ENCODE measurements at regions not wholly inside any gene's neighbourhood (a gene's known extent, or its start where the extent isn't known, plus 50 kb on each side); places are given as distances from the start of the nearest gene placed in this dataset.

DNA sequence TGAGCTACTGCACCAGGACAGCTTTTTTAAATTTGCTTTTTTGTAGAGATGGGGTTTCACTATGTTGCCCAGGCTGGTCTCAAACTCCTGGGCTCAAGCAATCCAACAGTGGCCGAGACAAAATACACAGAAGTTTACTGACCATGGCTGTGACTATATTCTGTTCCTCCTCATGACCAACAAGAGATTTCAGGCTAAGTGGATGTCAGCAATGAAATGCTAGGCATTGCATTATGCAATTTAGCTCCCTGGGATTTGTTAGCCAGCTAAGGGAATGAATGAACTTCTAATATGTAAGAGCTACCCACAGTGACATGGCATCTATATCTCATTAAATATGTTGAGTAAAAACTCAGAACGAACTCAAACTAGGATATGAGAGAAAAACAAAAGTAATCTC is 81.9 kb upstream of the MBOAT2 start:
- H4K20me1 ChIP-seq (ENCODE audit: control insufficient read depth, extremely low read depth, insufficient read depth, low read length) = no peaks in the 10 kb centered on the region
- H3K79me2 ChIP-seq (ENCODE audit: control insufficient read depth, insufficient read depth, low read length) = no peaks in the 10 kb centered on the region
- H3K9me1 ChIP-seq (ENCODE audit: control insufficient read depth, extremely low read depth, insufficient read depth, low read length) = no peaks in the 10 kb centered on the region
- no peak overlapping the region for H3K9ac ChIP-seq (ENCODE audit: control insufficient read depth, extremely low read depth, insufficient read depth, low read length)
- dilution Hi-C loops (cut with MboI; ENCODE audit: extremely low pct_ligation_motif_present, low sequenced_read_pairs) = no loop called here
- no peak overlapping the region for H3K4me2 ChIP-seq (ENCODE audit: control insufficient read depth, extremely low read depth, insufficient read depth, low read depth, low read length)
- no peaks in the 10 kb centered on the region for H3K36me3 ChIP-seq (ENCODE audit: control insufficient read depth in 2 of 2, extremely low read depth in 1 of 2, insufficient read depth in 2 of 2, low read length in 2 of 2)
- H3K4me3 ChIP-seq (ENCODE audit: control insufficient read depth in 2 of 3, extremely low read depth in 1 of 3, insufficient read depth in 2 of 3, low read depth in 1 of 3, low read length in 3 of 3) = no peak overlapping the region
- no peak for FAIRE-seq
- no peak for TF ChIP-seq EZH2 (IDR thresholded peaks at IDR 0.05; ENCODE audit: low read length)
- TF ChIP-seq, protein P1, sequence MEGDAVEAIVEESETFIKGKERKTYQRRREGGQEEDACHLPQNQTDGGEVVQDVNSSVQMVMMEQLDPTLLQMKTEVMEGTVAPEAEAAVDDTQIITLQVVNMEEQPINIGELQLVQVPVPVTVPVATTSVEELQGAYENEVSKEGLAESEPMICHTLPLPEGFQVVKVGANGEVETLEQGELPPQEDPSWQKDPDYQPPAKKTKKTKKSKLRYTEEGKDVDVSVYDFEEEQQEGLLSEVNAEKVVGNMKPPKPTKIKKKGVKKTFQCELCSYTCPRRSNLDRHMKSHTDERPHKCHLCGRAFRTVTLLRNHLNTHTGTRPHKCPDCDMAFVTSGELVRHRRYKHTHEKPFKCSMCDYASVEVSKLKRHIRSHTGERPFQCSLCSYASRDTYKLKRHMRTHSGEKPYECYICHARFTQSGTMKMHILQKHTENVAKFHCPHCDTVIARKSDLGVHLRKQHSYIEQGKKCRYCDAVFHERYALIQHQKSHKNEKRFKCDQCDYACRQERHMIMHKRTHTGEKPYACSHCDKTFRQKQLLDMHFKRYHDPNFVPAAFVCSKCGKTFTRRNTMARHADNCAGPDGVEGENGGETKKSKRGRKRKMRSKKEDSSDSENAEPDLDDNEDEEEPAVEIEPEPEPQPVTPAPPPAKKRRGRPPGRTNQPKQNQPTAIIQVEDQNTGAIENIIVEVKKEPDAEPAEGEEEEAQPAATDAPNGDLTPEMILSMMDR (optimal IDR thresholded peaks at IDR 0.05 in 1 of 3, IDR thresholded peaks at IDR 0.05 in 1 of 3, conservative IDR thresholded peaks at IDR 0.05 in 1 of 3; ENCODE audit: extremely low read depth in 1 of 3, insufficient read depth in 2 of 3, low read length in 3 of 3) = no peak
- no peak overlapping the region for H2AFZ ChIP-seq (ENCODE audit: control insufficient read depth, low read length)
- no peak for DNase-seq (ENCODE audit: low read depth, low spot score)
- H3K27ac ChIP-seq (ENCODE audit: control insufficient read depth, insufficient read depth, low read length) = no peak overlapping the region
- H3K27me3 ChIP-seq (ENCODE audit: control insufficient read depth, extremely low read depth, insufficient read depth, low read length) = no peaks in the 10 kb centered on the region
- H3K4me1 ChIP-seq (ENCODE audit: control insufficient read depth, extremely low read depth, insufficient read depth, low read length) = peaks cover 8% of the 10 kb centered on the region
- H3K9me3 ChIP-seq (ENCODE audit: control insufficient read depth, low read depth, low read length) = peaks cover 4% of the 10 kb centered on the region

DNA sequence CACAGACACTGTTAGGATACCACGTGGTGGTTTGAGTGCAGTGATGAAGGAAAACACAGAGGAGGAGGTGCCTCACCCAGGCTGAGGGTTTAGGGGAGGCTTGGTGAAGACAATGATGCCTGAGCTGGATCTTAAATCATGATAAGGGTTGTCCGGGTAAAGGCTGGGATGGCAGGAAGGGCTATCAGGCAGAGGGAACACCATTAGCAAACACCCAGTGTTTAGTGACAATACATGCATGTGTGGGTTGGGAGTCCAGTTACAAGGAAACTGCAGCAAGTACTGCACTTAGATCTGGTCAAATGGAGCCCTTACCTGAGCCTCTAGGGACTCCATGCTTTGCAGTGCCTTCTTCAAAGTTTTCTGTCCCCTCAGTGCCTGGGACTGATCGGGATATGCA is 79.8 kb upstream of the MBOAT2 start:
- no peak for DNase-seq (ENCODE audit: low read depth, low spot score)
- TF ChIP-seq EZH2 (IDR thresholded peaks at IDR 0.05; ENCODE audit: low read length) = no peak
- TF ChIP-seq, protein P1 (optimal IDR thresholded peaks at IDR 0.05 in 1 of 3, IDR thresholded peaks at IDR 0.05 in 1 of 3, conservative IDR thresholded peaks at IDR 0.05 in 1 of 3; ENCODE audit: extremely low read depth in 1 of 3, insufficient read depth in 2 of 3, low read length in 3 of 3) = no peak
- dilution Hi-C loops (cut with MboI; ENCODE audit: extremely low pct_ligation_motif_present, low sequenced_read_pairs) = no loop called here
- no peak overlapping the region for H3K9ac ChIP-seq (ENCODE audit: control insufficient read depth, extremely low read depth, insufficient read depth, low read length)
- H3K27ac ChIP-seq (ENCODE audit: control insufficient read depth, insufficient read depth, low read length) = no peak overlapping the region
- peaks cover 4% of the 10 kb centered on the region for H3K9me3 ChIP-seq (ENCODE audit: control insufficient read depth, low read depth, low read length)
- no peaks in the 10 kb centered on the region for H3K9me1 ChIP-seq (ENCODE audit: control insufficient read depth, extremely low read depth, insufficient read depth, low read length)
- H2AFZ ChIP-seq (ENCODE audit: control insufficient read depth, low read length) = no peak overlapping the region
- no peaks in the 10 kb centered on the region for H3K27me3 ChIP-seq (ENCODE audit: control insufficient read depth, extremely low read depth, insufficient read depth, low read length)
- H3K79me2 ChIP-seq (ENCODE audit: control insufficient read depth, insufficient read depth, low read length) = no peaks in the 10 kb centered on the region
- H3K4me3 ChIP-seq (ENCODE audit: control insufficient read depth in 2 of 3, extremely low read depth in 1 of 3, insufficient read depth in 2 of 3, low read depth in 1 of 3, low read length in 3 of 3) = no peak overlapping the region
- H4K20me1 ChIP-seq (ENCODE audit: control insufficient read depth, extremely low read depth, insufficient read depth, low read length) = no peaks in the 10 kb centered on the region
- H3K4me2 ChIP-seq (ENCODE audit: control insufficient read depth, extremely low read depth, insufficient read depth, low read depth, low read length) = no peak overlapping the region
- H3K4me1 ChIP-seq (ENCODE audit: control insufficient read depth, extremely low read depth, insufficient read depth, low read length) = peaks cover 8% of the 10 kb centered on the region
- no peak for FAIRE-seq
- H3K36me3 ChIP-seq (ENCODE audit: control insufficient read depth in 2 of 2, extremely low read depth in 1 of 2, insufficient read depth in 2 of 2, low read length in 2 of 2) = no peaks in the 10 kb centered on the region

All from keratinocyte (primary cell).